GM21360 (cell line): ENCODE measurements at regions not wholly inside any gene's neighbourhood (a gene's known extent, or its start where the extent isn't known, plus 50 kb on each side); places are given as distances from the start of the nearest gene placed in this dataset.

Source experiments
- ATAC-seq: cut with Tn5 transposase; IDR thresholded peaks from one replicate; pipeline ENCODE4 v1.9.1; 2021; ENCODE audit warnings: mild to moderate bottlenecking, moderate library complexity; ENCODE audit not compliant: unreplicated experiment

DNA sequence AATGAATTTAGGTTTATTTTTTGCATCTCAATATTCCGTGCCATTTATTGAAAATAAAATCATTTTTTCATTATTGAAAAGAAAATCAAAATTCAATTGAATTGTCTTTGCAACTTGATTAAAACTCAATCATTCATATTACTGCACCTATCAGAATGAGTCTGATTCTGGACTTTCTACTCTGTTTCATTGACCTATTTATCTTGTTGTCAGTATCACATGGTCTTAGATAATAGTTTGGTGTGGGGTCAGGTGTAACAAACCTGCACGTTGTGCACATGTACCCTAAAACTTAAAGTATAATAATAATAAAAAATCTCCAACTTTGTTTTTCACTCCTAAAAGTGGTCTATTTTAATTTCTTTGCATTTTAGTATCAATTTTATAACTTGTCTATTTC lies 422.9 kb downstream of the RAD51AP2 start:
- ATAC-seq = no peak

DNA sequence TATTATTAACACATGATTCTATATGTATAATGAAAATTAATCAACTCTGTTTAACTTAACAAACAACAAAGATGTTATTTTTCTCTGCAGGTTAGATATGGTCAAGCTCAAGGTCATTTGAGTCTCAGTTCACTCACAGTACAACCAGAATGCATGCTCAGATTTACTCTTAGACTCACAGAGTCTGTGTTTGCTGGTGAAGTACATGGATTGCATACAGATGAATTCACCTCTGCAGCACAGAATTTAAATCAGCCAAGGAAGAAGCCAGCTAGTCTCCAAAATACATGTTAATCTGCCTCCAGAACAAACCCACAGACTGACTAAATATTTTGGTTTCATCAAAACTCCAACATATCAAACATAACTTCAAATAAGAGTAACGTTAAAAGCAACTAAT lies 424.5 kb downstream of the RAD51AP2 start:
- ATAC-seq = no peak

DNA sequence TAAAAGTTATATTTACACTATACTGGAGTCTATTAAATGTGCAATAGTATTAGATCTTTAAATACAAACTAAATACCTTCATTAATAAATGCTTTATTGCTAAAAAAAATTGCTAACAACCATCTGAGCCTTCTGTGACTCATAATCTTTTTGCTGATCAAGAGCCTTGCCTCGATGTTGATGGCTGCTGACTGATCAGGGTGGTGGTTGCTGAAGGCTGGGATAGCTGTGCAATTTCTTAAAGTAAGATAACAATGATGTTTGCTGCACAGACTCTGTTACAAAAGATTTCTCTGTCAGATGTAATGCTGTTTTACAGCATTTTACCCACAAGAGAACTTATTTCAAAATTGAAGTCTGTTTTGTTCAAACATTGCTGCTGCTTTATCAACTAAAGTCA lies 421.4 kb upstream of the CYRIA start:
- ATAC-seq = no peak

DNA sequence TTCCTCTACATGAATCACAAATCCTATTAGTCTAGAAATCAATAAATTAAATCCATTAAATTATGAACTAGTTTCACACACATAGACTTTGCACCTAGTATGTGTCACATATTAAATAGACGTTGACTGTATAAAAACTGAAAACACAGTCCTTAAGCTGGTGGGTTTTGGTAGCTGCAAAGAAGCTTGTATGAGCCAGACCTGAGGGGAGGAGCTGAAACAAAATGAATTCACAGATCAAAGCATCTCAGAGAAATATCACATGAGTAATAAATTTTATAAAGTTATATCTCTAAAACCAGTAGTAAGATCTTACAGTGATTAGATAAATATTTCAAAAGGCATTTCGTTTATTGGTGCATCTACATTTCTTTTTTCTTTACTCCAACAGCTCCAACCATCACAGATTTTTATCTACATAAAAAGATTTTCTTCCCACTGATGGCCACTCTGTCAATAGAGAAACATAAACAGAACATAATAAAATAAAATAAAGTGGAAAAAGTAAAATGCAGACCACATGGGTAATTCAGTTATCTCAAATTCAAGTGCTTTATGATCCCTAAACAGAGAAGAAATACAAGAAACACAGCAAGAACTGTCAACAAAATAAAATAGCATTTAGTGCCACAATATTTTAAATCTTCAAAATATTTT lies 420.0 kb upstream of the CYRIA start:
- no peak for ATAC-seq

DNA sequence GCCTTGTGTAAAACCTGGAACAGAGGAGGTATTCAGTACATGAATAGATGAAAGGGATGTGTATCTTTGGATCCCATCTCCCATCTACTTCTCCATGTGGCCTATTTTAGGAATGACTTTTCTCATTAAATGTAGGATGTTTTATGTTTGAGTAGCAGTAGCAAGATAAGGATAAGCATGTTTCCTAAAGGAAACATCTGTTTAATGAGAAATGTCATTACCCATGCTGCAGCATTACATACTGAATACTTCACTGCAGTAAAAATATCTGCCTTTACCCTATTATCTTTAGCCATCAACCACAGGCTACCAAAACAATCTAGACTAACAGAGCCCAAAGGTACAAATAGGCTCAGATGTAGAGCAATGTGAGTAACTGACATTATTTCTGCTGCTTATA lies 419.2 kb upstream of the CYRIA start:
- ATAC-seq = no peak

DNA sequence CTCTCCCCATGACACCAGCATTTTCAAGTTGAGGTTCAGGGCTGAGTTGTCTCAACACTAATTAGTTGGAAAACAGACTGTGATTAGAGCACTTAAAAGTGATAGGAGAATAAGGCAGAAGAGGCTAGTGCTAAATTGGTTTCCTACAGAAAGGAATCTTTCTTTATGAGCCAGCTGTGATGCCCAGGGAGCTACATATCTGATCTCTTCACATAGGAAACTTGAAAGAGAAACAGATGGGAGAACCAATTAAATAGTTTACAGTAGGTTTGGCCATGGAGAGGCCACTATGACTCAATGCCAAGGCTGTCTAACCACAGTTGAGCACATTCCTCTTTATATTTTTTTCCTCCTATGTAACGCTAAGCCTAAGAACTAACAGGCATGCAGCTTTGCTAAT lies 418.3 kb upstream of the CYRIA start:
- ATAC-seq = no peak

DNA sequence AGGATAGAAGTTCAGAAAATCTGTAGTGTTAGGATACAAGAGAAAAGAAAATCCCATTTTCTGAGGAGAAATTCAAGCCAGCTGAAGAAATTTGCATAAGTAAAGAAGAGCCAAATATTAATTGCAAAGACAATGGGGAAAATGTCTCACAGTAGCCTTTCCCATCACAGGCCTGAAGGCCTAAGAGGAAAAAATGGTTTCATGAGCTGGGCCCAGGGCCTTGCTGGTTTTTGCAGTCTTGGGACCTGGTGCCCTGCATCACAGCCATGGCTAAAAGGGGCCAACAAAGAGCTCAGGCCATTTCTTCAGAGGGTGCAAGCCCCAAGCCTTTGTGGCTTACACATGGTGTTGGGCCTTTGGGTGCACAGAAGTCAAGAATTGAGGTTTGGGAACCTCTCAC lies 413.6 kb upstream of the CYRIA start:
- no peak for ATAC-seq

DNA sequence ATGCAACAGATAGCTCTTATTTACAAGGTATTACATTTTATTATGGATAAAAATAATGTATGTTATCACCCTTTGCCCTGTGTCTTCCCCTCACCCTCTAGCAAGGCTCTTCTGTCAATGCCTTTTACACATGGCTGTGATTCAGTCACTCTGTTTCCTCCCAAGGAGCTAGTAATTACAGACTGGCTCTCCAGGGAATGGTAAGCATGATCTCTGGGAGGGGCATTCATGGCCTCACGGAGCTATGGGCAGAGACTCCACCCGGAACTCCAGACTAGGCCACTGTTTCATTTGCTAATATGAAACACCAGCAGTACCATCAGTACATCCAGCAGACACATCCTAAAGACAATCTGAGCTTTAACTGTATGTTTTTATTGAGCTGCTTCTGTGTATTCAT lies 410.9 kb upstream of the CYRIA start:
- ATAC-seq = no peak

DNA sequence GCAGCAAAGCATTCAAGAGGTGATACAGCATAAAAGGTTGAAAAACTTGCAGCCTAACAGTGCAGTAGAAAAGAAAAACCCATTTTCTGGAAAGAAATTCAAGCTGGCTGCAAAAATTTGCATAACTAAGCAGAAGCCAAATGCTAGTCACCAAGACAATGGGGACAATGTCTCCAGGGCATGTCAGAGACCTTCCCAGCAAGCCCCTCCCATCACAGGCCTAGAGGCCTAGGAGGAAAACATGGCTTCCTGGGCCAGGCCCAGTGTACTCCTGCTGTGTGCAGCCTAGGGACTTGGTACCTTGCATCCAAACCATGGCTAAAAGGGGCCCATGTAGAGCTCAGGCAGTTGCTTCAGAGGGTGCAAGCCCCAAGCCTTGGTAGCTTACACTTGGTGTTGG lies 405.1 kb upstream of the CYRIA start:
- ATAC-seq = no peak

DNA sequence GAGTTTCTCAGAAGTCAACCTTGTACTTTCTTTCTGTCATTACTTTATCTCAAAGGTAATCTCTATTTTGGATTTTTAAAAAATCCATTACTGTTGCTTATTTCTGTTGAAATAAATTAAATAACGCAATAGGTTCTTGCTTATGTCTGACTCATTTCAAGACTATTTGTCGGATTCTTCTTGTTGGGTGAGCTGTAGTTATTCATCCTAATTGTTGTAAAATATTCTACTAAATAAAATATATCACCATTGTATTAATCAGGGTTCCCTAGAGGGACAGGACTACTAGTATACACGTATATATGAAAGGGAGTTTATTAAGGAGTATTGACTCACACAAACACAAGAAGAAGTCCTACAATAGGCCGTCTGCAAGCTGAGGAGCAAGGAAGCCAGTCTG lies 403.9 kb upstream of the CYRIA start:
- ATAC-seq = no peak

DNA sequence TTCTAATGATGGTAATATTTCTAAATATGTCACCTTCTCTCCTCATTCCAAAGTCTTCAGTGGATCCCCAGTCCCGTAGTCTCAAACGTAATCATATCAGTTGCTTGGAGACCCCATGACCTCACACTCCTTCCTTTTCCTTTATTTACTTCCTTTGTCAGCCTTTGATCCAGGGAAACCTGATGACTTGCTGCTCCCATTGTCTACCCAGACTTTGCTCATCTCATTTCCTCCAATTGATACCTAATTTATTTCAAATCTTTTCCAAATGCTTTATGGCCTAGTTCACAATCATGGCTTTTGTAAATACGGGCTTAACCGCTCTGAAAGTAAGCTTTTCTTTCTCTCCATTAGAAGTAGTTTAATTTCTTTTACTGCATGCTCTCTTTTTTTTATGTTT lies 402.4 kb upstream of the CYRIA start:
- ATAC-seq = no peak

DNA sequence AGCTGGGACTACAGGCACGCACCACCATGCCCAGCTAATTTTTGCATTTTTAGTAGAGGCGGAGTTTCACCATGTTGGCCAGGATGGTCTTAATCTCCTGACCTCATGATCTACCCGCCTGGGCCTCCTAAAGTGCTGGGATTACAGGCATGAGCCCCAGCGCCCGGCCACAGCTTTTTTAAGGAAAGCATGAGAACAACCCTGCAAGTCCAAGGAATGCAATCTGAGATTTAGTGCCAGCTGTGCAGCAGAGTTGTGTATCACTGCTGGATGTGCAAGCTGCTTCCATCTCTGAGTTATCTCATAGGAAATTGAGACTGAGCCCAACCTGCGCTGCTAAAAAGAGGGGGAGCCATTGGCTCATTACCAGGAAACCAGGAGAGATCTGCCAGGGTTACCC lies 399.9 kb upstream of the CYRIA start:
- no peak for ATAC-seq

DNA sequence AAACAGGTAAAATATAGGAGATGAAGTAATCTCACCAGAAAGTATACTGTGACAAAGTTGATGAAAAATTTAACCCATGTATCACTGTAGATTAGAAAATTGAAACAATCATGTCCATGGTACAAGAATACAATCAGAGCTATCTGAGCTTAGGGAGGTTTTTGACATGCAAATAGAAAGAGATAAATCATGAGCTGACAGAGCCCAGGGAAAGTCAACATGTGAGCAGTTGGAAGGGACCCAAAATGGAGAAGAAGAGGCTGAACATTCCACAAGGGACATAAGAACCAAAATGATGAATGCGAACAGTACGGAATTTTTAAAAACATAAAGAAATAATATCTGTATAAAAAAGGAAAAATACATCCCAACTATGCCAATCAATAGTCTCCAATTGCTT lies 395.4 kb upstream of the CYRIA start:
- ATAC-seq = no peak

DNA sequence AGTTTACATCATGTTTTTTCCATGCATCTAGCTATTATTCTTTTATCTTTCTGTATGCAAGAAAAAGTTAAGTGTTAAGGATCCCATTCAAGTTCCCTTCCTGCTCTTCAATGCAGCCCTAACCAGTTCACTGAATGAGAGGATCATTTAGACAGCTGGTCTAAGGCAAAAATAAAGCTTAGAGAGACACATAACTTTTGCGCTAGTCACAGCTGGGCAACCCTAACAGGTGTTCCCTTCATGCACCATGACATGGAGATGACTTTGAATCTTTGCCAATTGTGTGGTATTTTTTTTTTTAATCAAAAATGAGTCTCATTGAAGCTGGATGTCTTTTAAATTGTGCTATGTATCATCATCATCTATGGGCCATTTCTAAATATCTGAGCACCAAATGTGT lies 393.8 kb upstream of the CYRIA start:
- no peak for ATAC-seq

DNA sequence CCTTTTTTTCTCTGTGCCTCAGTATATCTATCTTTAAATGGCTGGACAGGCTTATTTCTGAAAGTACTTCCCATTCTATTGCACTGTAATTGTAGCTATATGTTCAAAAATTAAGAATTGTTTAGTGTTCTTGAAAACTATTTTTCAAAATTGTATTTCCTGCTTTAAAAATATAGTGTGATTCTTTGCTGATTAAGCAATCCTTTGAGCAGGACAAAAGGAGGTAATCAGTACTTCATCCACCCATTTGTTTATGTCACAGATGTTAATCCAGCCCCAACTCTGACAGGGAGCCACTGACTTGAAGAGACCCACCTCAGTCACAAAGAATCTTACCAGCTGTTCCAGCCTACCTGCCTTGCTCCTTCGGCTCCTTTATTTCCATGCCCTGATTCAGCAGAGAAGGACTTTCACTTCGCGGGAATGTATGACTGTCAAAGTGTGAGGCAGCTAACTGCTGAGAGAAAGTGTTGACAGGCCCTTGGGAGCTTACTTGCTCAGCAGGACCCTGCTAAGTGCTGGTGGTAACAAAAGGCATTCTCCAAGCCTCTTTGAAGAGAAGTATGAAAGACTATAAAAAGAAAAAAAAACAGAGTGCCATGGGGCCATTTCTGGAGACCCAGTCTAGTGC lies 393.3 kb upstream of the CYRIA start:
- ATAC-seq = no peak

DNA sequence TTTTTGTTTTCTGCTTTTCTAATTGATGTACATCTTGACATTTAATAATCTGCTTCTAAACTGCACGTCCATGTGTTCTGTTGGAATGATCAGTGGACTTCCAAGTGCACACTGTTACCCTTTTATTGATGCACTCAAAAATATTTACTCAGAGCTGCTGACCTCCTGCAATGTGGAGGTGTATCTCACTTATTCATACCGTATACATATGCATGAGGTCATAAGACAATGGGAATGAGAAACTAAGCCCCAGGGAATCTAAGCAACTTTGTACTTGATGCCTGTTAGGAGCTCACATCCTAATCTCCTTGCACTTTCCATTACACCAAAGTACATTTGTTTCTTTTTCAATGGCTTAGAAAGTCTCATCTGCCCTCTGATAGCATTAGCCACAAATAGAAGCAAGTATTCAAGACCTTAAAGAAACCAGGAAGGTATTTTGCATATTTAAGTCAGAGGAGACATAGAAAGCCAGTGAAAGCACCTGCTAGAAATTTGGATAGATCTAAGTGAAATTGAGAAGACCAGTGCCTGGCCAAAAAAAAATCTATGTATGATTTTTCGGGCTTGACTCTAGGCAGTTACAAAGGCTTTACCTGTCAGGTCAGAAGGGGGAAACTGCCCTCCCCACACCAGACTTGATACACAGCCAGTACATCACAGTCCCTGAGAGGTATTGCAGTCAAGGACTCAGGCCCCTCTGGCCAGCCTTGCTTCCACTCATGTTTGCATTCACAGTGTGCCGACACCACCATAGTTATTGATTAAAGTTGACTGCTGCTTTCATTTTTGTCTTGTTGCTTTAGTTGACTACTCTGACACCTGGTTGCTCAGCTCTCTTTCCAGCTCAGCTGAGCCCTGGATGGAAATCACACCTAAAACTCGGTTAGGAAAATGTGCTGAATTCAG lies 391.7 kb upstream of the CYRIA start:
- no peak for ATAC-seq

DNA sequence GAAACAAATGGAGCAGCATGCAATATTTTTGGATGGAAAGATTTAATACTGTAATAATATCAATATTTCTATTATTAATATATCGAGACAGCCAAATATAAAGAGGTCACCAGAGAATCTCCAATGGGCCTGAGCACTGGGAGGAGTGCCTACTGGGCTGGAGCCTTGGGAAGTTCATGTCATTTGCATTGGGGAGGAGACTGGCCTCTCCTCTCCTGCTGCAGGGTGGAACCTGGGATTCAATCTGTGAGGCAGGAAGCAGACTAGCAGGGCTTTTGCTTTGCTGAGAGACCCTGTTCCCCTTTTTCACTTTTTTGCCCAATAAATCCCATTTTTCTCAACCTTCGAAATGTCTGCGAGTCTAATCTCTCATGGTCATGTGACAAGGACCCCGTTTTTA lies 390.6 kb upstream of the CYRIA start:
- no peak for ATAC-seq

DNA sequence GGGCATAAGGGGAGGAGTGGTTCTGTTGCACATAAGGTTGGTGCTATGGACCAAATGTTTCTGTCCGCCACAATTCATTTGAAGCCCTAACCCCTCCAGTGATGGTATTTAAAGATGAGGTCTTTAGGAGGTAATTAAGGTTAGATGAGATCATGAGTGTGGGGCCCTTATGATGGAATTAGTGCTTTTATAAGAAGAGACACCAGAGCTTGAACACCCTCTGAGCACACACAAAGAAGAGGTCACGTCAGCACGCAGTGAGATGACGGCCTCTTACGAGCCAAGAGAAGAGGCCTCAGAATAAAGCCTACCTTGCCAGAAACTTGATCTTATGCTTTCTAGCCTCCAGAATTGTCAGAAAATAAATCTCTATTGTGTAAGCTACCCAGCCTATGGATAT lies 386.4 kb upstream of the CYRIA start:
- ATAC-seq = no peak

DNA sequence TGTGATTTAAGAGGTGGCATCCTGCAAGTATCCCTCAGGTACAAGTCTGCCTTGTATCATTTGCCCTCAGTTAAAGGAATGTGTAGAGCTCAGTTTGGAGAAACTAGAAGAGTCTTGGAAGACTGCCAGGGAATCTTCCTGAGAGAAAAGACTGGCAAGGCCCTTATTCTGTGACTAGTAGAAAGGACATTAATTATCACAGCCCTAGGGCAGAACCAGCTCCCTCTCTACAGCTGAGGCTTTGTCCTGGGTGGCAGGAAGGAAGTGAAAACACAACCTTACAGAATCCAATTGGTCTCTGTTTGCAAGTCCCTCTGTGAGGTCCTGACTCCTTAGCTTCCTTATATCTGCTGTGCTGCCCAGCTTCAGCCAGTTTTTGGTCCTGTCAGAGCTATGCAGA lies 385.9 kb upstream of the CYRIA start:
- no peak for ATAC-seq

DNA sequence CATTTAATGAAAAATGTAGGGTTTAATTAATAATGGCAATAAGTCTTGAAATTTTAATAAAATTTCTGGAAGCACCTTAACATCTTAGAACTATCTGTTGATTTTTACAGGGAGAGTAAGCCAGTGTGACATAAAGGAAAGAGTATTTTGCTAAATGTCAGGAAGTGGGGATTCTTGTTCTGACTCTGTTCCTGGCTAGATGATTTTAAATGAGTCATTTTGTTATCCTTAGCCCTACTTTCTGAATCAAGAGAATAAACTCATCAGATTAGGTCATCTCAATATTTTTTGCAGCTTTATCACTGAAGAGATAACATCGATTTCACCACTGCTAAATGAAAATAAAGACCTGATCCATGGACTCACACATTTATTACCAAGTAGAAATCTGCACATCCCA lies 377.5 kb upstream of the CYRIA start:
- ATAC-seq = no peak

DNA sequence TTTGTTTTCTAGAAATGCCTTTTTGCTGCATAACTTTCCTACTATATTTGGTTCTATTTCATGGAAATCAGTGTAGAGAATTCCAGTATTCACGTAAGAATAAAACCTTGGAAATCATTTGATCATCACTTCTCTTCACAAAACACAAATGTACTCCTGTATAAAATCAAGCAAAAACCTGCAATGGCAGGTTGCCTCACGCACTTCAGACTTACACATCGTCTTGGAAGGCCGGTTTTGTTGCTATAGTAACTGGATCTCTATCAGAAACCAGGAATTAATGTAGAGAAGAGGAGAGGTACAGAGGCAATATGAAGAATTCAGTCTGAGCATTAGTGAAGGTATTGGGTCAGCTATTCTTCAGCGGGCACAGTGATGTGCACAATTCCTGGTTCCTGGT lies 370.7 kb upstream of the CYRIA start:
- ATAC-seq = no peak

DNA sequence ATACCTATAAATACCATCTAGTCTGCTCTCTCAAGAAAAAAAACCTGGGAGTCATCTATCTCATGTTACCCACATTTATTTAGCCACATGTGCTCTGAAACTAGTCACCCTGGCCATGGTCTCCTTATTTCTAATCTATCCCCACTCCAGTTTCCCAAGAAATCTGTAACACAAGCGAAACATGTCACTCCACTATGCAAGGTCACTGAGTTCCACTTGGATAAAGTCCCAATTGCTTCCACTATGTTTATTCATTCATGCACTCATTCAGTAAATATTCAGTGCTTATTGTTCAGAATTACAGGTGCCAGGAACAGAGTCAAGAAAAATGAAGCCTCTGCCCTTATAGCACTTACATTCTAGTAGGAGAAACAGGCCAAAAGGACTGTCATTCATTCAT lies 369.4 kb upstream of the CYRIA start:
- no peak for ATAC-seq
